HG02623 (cell line): ENCODE measurements at regions not wholly inside any gene's neighbourhood (a gene's known extent, or its start where the extent isn't known, plus 50 kb on each side); places are given as distances from the start of the nearest gene placed in this dataset.
"Not testable (repeated sequence)": the region's sequence is repeated elsewhere in the genome, so short reads cannot be mapped to it uniquely, and the experiment has no call there.

Experiments used
- ATAC-seq: cut with Tn5 transposase; IDR thresholded peaks from one replicate; pipeline ENCODE4 v1.9.1; 2021; ENCODE audit warnings: moderate library complexity; ENCODE audit not compliant: unreplicated experiment

DNA sequence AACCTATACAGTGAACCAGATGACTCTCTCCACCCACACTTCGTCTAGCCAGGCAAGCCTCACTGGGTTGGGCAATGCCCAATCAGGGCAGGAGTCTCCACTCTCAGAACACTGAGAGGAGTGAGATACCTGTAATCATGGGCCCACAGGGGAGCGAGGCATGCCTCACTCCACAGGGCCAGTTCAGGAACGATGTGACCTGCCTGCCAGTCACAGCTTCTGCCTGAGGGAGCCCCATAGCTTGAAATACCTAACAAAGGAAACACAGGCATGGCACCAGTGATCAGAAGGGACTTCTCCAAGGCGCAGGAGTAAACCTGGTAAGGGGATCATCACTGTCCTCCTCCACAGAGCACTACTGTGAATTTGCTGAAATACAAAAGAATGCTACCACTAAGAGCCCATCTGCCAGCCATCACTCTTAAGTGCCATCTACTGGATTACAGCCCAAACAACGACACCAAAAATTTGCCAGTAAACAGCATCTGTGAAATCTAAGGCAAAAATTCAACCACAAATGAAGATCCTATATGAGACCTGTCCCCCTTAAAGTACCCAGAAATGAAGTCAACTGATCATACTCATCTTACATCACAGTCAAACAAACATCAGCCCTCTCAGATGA, 689.9 kb upstream of the SEMA6D start:
- no peak for ATAC-seq

- no peak for ATAC-seq
These were observed 681.6 kb upstream of the SEMA6D start for GRCh38 chr15:47035475-47036406.

GRCh38 chr15:47037003-47037402, 680.3 kb upstream of the SEMA6D start:
- no peak for ATAC-seq

GRCh38 chr15:47039225-47039624, 678.1 kb upstream of the SEMA6D start:
- ATAC-seq: no peak

- ATAC-seq: no peak
These were observed 676.0 kb upstream of the SEMA6D start for GRCh38 chr15:47041301-47041700.

DNA sequence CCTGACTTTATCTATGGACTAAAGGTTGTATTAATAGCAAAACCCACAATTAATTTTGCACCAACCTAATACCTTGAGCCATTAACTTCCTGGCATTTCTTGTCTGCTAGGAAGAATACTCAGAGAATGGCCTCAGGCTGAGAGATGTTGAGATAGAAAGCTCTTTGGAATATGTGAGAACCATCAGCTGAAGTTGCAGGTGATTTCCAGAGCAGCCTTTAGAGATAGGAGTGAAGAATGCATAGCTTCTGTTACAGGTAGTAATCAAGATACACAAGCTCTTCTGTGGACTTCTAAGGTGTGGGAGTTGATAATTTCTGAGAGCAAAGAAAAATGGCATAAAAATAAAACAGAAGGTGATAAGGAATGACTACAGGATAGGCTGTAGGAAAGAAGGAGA, 669.3 kb upstream of the SEMA6D start:
- ATAC-seq: not testable (repeated sequence)

GRCh38 chr15:47066392-47066791, 650.9 kb upstream of the SEMA6D start:
- ATAC-seq: no peak

- not testable (repeated sequence) for ATAC-seq
These were observed 639.5 kb upstream of the SEMA6D start for GRCh38 chr15:47077846-47078245.

- no peak for ATAC-seq
These were observed 621.5 kb upstream of the SEMA6D start for GRCh38 chr15:47095833-47096232.

- ATAC-seq: not testable (repeated sequence)
These were observed 618.8 kb upstream of the SEMA6D start for GRCh38 chr15:47098526-47098925.

GRCh38 chr15:47099801-47100200, 617.5 kb upstream of the SEMA6D start:
- ATAC-seq: not testable (repeated sequence)

GRCh38 chr15:47108800-47109199, 608.5 kb upstream of the SEMA6D start:
- not testable (repeated sequence) for ATAC-seq

- no peak for ATAC-seq
These were observed 600.6 kb upstream of the SEMA6D start for GRCh38 chr15:47116698-47117097.

DNA sequence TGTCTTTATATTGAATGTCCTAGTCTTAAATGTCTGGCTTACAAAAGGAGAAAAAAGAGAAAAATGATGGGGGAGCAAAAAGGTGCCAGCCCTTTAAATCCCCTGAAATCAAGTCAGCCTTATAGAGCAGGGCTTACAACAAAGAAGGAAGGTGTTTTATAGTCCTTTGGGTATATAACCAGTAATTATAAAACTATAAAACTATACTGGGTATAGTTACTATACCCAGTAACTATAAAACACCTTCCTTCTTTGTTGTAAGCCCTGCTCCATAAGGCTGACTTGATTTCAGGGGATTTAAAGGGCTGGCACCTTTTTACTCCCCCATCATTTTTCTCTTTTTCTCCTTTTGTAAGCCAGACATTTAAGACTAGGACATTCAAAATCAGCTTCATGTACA, 598.0 kb upstream of the SEMA6D start:
- ATAC-seq: no peak

DNA sequence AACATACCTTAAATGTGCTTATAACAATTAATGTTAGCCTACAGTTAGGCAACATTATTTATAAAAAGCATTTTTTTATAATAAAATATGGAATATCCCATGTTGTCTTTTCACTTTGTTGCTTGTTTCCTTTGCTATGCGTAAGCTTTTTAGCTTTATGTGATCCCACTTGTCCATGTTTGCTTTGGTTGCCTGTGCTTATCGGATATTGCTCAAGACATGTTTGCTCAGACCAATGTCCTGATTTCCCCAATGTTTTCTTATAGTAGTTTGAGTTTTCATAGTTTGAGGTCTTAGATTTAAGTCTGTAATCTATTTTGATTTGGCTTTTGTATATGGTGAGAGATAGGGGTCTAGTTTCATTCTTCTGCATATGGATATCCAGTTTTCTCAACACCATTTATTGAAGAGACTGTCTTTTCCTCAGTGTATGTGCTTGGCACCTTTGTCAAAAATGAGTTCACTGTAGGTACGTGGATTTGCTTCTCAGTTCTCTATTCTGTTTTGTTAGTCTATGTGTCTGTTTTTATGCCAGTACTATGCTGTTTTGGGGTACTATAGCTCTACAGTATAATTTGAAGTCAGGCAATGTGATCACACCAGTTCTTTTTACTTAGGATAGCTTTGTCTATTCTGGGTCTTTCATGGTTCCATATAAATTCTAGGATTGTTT, 592.7 kb upstream of the SEMA6D start:
- ATAC-seq: no peak

- ATAC-seq: no peak
These were observed 588.3 kb upstream of the SEMA6D start for GRCh38 chr15:47129033-47129432.

GRCh38 chr15:47131450-47131849, 585.9 kb upstream of the SEMA6D start:
- ATAC-seq: not testable (repeated sequence)

GRCh38 chr15:47135267-47135666, 582.0 kb upstream of the SEMA6D start:
- ATAC-seq: no peak

- no peak for ATAC-seq
These were observed 581.1 kb upstream of the SEMA6D start for GRCh38 chr15:47136236-47136635.

DNA sequence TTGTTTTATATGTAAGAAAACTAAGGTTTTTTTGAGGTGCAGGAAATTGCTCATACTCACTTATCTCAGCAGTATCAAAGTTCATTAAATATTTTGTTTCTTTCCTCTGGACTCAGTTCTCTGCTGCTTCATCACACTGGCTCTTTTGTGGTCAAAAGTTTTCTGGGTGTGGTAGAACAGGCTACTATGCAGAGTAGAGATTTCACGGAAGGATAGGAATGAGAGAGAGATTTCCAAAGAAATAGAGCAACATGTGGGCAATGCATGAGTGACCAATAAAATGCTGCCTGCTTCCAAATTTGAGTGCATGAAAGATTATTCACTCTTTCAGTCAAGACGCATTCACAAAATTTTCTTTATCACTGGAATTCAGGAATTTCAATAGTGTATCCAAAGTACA, 577.3 kb upstream of the SEMA6D start:
- no peak for ATAC-seq

DNA sequence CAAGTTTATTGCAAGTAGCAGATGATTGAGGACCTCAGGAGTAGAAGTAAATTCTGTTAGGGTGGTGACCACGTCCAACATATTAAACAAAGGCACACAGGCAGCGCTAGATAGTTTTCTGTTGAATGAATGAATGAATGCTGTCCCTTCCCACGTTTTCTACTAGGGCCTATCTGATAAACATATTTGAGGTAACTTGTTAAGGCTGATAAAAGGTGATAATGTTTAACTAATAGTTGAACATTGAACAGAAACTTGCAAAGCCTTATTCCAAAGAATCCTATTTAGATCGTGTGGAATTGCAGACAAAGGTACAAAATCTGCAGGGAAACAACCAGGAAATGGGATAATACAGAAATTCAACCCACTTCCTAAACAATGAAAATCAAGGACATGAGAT, 559.5 kb upstream of the SEMA6D start:
- ATAC-seq: no peak

- no peak for ATAC-seq
These were observed 558.7 kb upstream of the SEMA6D start for GRCh38 chr15:47158573-47158972.
